Small intestine (tissue), 7 donors: ENCODE measurements at regions not wholly inside any gene's neighbourhood (a gene's known extent, or its start where the extent isn't known, plus 50 kb on each side); places are given as distances from the start of the nearest gene placed in this dataset.

Experiments used
- DNase-seq, 2 donors: peaks; one replicate each; pipeline versions ENCODE4 v3.0.0 to v3.0.0-alpha.2; 2013
- FAIRE-seq: peaks from 2 replicates; lab custom pipeline; 2012; peaks lifted over from hg19 to GRCh38; lab: Jason Lieb, UNC
- H3K27ac ChIP-seq, 3 donors: one replicate each; pipeline ENCODE4 v1.5.1; 2013; ENCODE audit warnings: low read length in 2 of 3, mild to moderate bottlenecking in 2 of 3, control low read depth in 1 of 3, inconsistent platforms in 1 of 3, low read depth in 1 of 3, moderate library complexity in 1 of 3
- H3K27me3 ChIP-seq, 3 donors: one replicate each; pipeline ENCODE4 v1.6.1; 2013; ENCODE audit warnings: low read length in 3 of 3, inconsistent platforms in 1 of 3; ENCODE audit not compliant: control insufficient read depth in 3 of 3, insufficient read depth in 3 of 3
- H3K36me3 ChIP-seq, 3 donors: one replicate each; pipeline ENCODE4 v1.6.1; 2013; ENCODE audit warnings: low read length in 3 of 3, inconsistent platforms in 1 of 3, low read depth in 1 of 3, mild to moderate bottlenecking in 1 of 3, moderate library complexity in 1 of 3; ENCODE audit not compliant: control insufficient read depth in 3 of 3, insufficient read depth in 2 of 3
- H3K4me1 ChIP-seq, 3 donors: one replicate each; pipeline ENCODE4 v1.6.1; 2013; ENCODE audit warnings: low read length in 2 of 3, inconsistent platforms in 1 of 3, low read depth in 1 of 3, mild to moderate bottlenecking in 1 of 3, moderate library complexity in 1 of 3; ENCODE audit not compliant: control insufficient read depth in 3 of 3, insufficient read depth in 2 of 3
- H3K4me3 ChIP-seq, 3 donors: one replicate each; pipeline ENCODE4 v1.5.1; 2013; ENCODE audit warnings: low read length in 3 of 3, control low read depth in 1 of 3, inconsistent platforms in 1 of 3, low read depth in 1 of 3, mild to moderate bottlenecking in 1 of 3, moderate library complexity in 1 of 3
- H3K9me3 ChIP-seq, 2 donors: one replicate each; pipeline ENCODE4 v1.6.1; 2013; ENCODE audit warnings: low read depth in 1 of 2, low read length in 1 of 2; ENCODE audit not compliant: control insufficient read depth in 2 of 2, insufficient read depth in 1 of 2
- WGBS, 3 donors: extraction: QIAGEN DNeasy Blood & Tissue Kit; methylation state at CpG; one replicate each; pipeline ENCODE4 v1.1.7; 2013; 5-methylcytosine and 5-hydroxymethylcytosine counted together
- donor health status: healthy with polysubstance abuse.
- donor health status: control.
- donor health status: control.
- donor health status: Bipolar disorder and iron deficiency.
- donor health status: healthy.

DNA sequence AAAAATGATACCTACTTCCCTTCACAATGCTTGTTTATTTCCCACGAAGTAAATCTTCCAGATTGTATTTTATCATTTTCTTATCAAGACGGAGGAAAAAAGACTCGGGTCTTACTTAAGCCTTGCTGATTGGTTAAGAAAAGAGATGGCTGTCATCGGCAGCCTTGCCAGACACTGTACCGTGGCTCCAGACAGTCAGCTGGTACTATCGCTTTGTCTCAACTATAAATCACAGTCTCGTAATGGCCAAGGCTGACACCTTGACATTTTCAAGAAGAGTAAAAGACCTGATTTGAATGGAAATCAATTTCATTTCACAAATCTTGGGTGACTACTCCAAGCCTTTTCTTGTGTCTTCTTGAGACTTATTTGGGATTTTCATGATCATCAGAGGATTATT is 868.0 kb downstream of the USP25 start:
- H3K4me3 ChIP-seq, result no peak overlapping the region
- no peak for FAIRE-seq
- WGBS, 3 donors, result 76 to 84% (median 78%) methylated on average over 7 of the region's 7 CpGs

DNA sequence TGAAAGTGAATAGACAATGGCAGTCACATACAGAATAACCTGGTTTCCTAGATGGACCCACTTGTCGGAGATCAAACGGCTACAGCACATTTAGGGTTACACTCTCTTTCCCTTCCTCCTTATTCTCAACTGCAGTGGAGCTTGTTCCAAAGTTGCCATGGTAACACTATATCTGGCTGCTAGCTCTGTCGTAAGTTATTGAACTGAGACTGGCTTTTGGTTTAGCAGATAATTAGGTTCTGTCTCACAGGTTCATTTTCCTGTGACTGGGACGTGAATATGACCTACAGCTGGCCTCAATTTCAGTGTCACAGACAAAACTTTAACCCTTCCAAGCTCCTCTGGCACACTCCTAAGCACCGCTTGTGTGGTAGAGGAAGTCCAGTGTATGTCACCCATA is 875.8 kb downstream of the USP25 start:
- FAIRE-seq (no peak), DNase-seq (peak in 1 of 2 donors; percentile 3)
- Histone ChIP-seq H3K36me3 (no peaks in the 10 kb centered on the region), H3K27me3 (no peaks in the 10 kb centered on the region), H3K4me1 (no peaks in the 10 kb centered on the region), H3K4me3 (no peak overlapping the region), H3K9me3 (peaks cover 0 to 2% of the 10 kb centered on the region in 2 donors), H3K27ac (no peak overlapping the region)
- 35 to 49% (median 45%) methylated on average over 5 of the region's 5 CpGs for WGBS, 3 donors

More for the DNA sequence above, 868.0 kb downstream of the USP25 start:
- no peak overlapping the region for H3K27ac ChIP-seq
- H3K27me3 ChIP-seq, result no peaks in the 10 kb centered on the region
- H3K36me3 ChIP-seq, result no peaks in the 10 kb centered on the region
- no peak for DNase-seq
- no peaks in the 10 kb centered on the region for H3K4me1 ChIP-seq
- peaks cover 0 to 3% of the 10 kb centered on the region in 2 donors for H3K9me3 ChIP-seq

DNA sequence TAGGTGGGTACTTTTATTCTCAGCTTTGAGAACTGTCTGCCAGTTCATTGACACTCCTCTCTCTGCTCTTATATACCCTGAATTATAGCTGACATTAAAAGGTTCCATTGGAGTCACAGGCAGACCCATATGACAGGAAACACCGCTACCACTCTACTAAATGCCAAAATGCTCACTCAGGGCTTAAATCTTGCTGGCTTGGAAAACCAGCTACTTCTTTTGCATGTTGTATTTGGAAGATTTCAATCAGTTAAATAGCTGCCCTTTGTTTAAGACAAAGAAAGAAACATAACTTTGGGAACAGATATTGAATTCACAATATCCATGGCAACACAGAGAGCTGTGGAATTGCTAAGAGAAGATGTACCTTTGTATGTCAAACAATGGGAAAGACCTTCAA is 876.5 kb downstream of the USP25 start:
- H3K36me3 ChIP-seq, result no peaks in the 10 kb centered on the region
- WGBS, 3 donors, result 70 to 82% (median 82%) methylated on average over 1 of the region's 1 CpG
- H3K9me3 ChIP-seq, result peaks cover 0 to 2% of the 10 kb centered on the region in 2 donors
- no peak overlapping the region for H3K4me3 ChIP-seq
- H3K27me3 ChIP-seq, result no peaks in the 10 kb centered on the region
- no peaks in the 10 kb centered on the region for H3K4me1 ChIP-seq
- no peak for FAIRE-seq
- no peak overlapping the region for H3K27ac ChIP-seq
- no peak for DNase-seq

DNA sequence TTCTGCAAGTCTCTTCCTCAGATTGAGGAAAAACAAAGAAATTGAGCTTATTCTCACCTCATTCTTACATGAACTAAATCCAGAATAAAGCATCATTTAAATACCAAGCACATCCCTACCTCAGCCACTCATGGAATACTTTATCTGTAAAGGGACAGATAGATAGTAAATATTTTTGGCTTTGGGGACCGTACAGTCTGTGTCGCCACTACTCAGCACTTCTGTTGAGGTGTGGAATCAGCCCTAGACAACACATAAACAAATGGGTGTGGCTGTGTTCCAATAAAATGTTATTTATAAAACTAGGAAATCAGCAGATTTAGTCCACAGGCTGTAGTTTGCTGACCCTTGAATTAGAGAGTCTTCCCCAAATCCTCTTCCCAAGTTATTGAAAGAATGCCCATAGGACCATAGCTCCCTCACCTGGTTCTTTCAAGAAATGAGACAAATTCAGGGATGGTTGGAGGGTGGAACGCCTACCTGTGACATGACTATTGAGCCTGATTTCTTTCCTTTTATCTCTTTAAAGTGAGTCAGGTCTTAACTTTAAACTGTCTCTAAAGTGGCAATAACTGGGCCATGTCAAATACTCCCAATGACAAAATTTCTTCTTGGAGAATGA is 878.5 kb downstream of the USP25 start:
- Histone ChIP-seq H3K27me3 (no peaks in the 10 kb centered on the region), H3K9me3 (peaks cover 0 to 2% of the 10 kb centered on the region in 2 donors), H3K36me3 (no peaks in the 10 kb centered on the region), H3K4me3 (no peak overlapping the region), H3K27ac (no peak overlapping the region), H3K4me1 (no peaks in the 10 kb centered on the region)
- DNase-seq (no peak), FAIRE-seq (no peak)
- 88 to 94% (median 90%) methylated on average over 3 of the region's 3 CpGs for whole genome bisulfite sequencing, 3 donors

DNA sequence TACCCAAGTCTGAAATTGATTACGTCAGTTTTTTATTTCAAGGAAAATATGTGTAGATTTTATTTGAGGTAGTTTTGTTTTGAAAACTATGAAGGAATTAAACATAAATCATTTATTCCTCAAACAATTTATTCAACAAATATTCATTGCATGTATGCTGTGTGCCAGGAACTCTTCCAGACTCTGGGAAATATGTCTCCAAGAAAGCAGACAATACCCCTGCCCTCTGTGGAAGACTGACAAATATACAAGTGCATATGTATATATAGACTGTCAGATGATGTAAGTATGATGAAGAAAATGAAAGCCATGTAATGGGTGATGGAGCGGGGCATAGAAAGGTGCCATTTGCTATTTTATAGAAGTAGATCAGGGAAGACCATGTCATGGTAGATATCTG is 889.5 kb downstream of the USP25 start:
- Histone ChIP-seq H3K27me3 (no peaks in the 10 kb centered on the region), H3K9me3 (no peaks in the 10 kb centered on the region), H3K36me3 (no peaks in the 10 kb centered on the region), H3K27ac (no peak overlapping the region), H3K4me1 (no peaks in the 10 kb centered on the region), H3K4me3 (no peak overlapping the region)
- FAIRE-seq (no peak), DNase-seq (no peak)
- 84 to 95% (median 88%) methylated on average over 2 of the region's 2 CpGs for WGBS, 3 donors

DNA sequence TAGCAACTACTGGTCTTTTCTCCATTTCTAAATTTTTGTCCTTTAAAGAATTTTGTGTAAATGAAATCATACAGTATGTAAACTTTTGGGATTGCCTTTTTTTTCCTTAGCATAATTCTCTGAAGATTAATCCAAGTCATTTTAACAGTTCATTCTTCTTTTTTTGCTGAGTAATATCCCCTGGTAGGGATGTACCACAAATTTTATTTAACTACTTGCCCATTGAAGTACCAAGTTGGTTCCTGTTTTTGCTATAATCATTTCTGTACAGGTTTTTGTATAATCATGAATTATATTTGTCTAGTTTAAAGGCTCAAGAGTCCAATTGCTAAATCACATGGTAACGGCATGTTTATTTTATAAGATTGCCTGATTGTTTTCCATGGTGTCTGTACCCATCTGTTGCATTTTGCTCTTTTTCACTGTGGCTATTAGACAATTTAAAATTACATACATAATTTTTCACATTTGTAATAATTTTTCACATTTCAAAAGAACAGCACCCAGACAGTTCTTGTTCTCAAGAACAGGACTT is 891.1 kb downstream of the USP25 start:
- H3K4me3 ChIP-seq, result no peak overlapping the region
- H3K9me3 ChIP-seq, result no peaks in the 10 kb centered on the region
- H3K27me3 ChIP-seq, result no peaks in the 10 kb centered on the region
- H3K27ac ChIP-seq, result no peak overlapping the region
- WGBS, 3 donors, result 43 to 53% (median 47%) methylated on average over 1 of the region's 1 CpG
- no peaks in the 10 kb centered on the region for H3K4me1 ChIP-seq
- DNase-seq (no peak), FAIRE-seq (no peak)
- no peaks in the 10 kb centered on the region for H3K36me3 ChIP-seq

DNA sequence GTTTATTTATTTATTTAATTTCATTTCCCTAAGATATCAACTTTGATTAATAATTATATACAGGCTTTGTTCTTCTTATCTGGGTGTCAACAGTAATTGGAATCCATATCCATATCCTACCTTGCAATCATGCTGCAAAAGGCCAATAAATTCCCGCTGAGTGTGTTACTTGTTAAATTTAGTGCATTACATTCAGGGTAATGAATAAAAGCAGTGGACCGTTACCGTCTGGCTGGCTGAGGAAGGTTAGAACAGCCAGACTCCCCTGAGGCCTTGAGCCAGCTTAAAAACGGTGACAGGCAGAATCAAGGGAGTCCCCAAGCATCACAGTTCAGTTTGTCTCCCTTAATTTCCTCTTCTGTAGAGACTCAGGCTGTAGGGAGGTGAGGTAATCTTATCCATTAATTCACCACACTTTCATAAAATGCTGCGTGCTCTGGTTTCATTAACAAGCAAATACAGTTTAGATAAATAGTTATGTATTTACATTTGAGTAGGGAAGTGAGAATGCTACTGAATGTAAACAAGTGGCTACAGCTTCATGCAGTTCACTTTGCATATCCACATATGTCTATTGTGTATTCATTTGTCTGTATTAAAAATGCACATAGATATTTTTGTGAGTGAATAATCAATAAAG is 888.2 kb upstream of the CXADR start:
- FAIRE-seq (no peak), DNase-seq (no peak)
- H3K4me3 ChIP-seq, result no peak overlapping the region
- no peaks in the 10 kb centered on the region for H3K27me3 ChIP-seq
- no peak overlapping the region for H3K27ac ChIP-seq
- H3K9me3 ChIP-seq, result no peaks in the 10 kb centered on the region
- H3K36me3 ChIP-seq, result no peaks in the 10 kb centered on the region
- no peaks in the 10 kb centered on the region for H3K4me1 ChIP-seq
- 32 to 49% (median 43%) methylated on average over 5 of the region's 5 CpGs for WGBS, 3 donors

DNA sequence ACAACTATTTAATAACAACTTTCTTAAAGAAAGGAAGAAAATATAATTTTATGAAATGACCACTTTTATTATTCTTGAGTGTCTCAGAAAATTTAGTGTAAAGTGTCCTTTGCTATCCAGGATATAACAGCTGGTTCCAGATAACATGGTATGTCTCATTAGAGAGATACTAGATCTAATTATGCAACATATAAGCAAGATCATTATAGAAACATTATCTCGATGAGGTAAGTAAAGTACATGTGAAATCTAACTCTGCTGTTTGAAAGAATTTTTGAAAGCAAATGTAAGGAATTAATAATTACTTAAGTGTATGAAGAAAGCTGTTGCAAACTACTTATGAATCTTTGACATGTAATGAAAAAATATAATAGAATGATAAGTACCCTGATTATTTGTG is 887.4 kb upstream of the CXADR start:
- FAIRE-seq (no peak), DNase-seq (no peak)
- H3K4me1 ChIP-seq, result no peaks in the 10 kb centered on the region
- H3K27me3 ChIP-seq, result no peaks in the 10 kb centered on the region
- H3K9me3 ChIP-seq, result no peaks in the 10 kb centered on the region
- no peaks in the 10 kb centered on the region for H3K36me3 ChIP-seq
- 52 to 61% (median 53%) methylated on average over 1 of the region's 1 CpG for WGBS, 3 donors
- H3K4me3 ChIP-seq, result no peak overlapping the region
- H3K27ac ChIP-seq, result no peak overlapping the region
